NCI-H345 treated with DMSO at 0.1 percent for 48 hours (cell line): ENCODE measurements at regions not wholly inside any gene's neighbourhood (a gene's known extent, or its start where the extent isn't known, plus 50 kb on each side); places are given as distances from the start of the nearest gene placed in this dataset.
A peak's percentile ranks its signal among the peaks of the same experiment; 100 is the strongest.
"Not testable (repeated sequence)": the region's sequence is repeated elsewhere in the genome, so short reads cannot be mapped to it uniquely, and the experiment has no call there.

Source experiments
- DNase-seq: peaks from one replicate; lab custom pipeline; 2025; ENCODE audit not compliant: unreplicated experiment; lab: John Stamatoyannopoulos, UW

DNA sequence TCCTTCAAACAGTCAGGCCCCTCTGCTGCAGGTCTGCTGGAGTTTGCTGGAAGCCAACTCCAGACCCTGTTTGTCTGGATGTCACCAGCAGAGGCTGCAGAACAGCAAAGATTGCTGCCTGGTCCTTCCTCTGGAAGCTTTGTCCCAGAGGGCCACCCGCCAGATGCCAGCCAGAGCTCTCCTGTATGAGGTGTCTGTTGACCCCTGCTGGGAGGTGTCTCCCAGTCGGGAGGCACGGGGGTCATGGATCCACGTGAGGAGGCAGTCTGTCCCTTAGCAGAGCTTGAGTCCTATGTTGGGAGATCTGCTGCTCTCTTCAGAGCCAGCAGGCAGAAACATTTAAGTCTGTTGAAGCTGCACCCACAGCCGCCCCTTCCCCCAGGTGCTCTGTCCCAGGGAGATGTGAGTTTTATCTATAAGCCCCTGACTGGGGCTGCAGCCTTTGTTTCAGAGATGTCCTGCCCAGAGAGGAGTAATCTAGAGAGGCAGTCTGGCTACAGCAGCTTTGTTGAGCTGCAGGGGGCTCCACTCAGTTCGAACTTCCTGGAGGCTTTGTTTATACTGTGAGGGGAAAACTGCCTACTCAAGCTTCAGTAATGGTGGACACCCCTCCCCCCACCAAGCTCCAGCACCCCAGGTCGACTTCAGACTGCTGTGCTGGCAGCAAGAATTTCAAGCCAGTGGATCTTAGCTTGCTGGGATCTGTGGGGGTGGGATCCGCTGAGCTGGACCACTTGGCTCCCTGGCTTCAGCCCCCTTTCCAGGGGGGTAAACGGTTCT lies 72.1 kb downstream of the OGFRL1 start:
- DNase-seq = not testable (repeated sequence)

GRCh38 chr6:71364889-71365542 lies 76.4 kb downstream of the OGFRL1 start:
- DNase-seq = no peak

- no peak for DNase-seq
These were observed 79.1 kb downstream of the OGFRL1 start for GRCh38 chr6:71367756-71368155.

GRCh38 chr6:71368284-71368683 lies 79.7 kb downstream of the OGFRL1 start:
- no peak for DNase-seq

GRCh38 chr6:71371559-71371958 lies 82.9 kb downstream of the OGFRL1 start:
- no peak for DNase-seq

DNA sequence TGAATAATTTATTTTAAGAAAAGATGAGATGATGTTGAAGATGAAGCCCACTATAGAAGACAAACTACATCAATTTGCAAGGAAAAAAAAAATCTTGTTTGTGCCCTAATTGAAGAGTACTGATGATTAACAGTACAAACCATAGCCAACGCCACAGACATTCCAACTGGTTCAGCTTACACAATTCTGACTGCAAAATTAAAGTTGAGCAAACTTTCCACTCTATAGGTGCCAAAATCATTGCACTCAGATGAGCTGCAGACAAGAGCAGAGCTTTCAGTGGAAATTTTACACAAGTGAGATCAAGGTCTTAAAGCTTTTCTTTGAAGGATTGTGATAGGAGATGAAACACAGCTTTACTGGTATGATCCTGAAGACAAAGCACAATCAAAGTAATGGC lies 85.3 kb downstream of the OGFRL1 start:
- no peak for DNase-seq

- DNase-seq = no peak
These were observed 87.1 kb downstream of the OGFRL1 start for GRCh38 chr6:71375676-71376075.

DNA sequence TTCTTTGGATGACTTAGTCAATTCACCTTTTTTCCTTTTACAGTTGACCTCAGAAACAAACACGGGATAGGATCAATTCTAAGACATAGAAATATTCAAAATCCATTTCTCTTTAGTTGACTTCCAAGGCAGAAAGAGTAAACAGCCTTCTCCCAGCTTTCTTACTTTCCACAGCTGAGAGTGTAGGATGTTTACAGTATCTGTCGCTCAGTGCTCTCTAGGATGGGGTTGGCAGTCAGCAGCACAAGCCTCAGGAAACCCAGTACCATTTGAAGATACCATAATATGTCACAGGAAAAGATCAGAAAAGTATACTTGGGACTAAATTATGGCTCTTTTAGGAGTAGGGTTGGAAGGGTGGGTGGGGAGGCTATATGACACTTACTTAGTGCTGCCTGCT lies 88.2 kb downstream of the OGFRL1 start:
- DNase-seq = no peak

DNA sequence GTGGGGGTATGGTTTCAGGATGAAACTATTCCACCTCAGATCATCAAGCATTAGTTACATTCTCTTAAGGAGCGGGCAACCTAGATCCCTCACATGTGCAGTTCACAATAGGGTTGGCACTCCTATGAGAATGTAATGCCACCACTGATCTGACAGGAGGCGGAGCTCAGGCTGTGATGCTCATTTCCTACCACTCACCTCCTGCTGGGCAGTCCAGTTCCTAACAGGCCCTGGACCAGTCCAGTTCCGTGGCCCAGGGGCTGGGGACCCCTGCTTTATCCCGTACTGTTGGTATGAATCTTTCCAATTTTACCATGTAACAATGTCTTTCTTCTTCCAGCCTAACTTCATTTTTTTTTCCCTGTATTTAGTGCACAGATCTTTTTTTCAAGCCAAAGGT lies 94.9 kb downstream of the OGFRL1 start:
- no peak for DNase-seq

GRCh38 chr6:71383901-71384489 lies 95.4 kb downstream of the OGFRL1 start:
- peak; percentile 28 for DNase-seq

DNA sequence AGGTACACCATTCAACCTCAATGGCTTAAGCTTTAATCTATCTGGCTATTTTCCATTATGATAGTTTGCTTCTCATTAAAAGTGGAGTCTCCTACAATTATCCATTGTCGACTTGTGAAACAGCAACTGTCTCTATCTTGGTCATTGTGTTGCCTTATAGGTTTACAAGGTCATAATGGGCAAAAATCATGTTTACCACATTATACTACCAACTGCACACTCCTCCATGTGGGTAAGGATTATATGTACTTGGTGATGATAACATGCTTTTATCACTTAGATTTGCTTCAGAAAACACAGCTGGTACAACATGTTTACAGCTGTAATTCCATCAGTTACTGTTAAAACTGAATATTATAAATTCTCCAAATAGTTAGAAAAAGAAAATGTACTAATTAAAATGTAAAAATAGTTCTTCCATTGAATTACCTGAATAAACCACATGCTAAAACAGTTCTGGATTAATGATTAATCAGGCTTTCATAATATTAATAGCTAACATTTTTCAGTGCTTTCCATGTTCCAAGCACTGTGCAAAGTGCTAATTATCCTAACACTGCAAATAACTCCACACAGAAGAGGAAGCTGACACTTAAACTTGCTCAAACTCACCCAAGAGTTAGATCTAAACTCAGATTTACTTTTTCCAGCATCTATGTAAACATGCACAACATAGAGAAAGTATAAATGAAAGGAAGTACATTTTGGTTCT lies 96.7 kb downstream of the OGFRL1 start:
- no peak for DNase-seq

DNA sequence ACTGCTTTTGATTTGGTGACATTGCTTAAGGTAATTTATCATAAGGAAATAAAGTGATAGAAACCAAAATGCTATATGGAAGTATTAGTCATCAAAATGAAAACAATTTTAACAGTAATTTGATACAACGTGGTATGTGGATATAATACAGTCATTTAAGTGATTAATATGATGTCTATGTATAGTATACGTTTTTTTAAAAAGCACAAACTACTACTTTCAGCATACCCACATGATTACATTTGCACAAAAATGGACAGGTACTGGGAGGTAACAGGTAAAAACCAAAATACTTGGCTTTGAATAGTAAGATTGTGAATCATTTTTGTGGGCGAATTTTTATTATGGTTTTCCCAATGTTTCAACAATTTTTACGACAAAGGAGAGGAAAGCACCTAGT lies 97.6 kb downstream of the OGFRL1 start:
- no peak for DNase-seq

DNA sequence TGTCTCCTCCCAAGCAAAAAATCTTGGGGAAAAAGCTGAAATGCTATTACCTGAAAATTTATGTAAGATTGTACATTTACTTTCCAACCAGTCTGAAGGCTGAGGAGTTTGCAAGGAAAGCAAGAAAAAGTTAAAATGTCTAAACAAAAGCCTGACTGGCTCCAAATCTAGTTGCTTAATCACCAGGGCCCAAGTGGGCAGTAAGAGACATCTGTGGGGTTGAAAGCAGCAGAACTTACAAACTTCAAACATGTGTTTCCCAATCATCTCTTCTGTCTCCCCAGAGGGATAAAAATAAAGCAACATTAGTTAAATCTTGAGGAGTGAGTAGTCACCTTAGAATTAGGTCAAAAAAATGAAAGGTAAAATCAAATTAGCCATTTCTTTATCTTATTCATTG lies 98.6 kb downstream of the OGFRL1 start:
- DNase-seq = no peak

DNA sequence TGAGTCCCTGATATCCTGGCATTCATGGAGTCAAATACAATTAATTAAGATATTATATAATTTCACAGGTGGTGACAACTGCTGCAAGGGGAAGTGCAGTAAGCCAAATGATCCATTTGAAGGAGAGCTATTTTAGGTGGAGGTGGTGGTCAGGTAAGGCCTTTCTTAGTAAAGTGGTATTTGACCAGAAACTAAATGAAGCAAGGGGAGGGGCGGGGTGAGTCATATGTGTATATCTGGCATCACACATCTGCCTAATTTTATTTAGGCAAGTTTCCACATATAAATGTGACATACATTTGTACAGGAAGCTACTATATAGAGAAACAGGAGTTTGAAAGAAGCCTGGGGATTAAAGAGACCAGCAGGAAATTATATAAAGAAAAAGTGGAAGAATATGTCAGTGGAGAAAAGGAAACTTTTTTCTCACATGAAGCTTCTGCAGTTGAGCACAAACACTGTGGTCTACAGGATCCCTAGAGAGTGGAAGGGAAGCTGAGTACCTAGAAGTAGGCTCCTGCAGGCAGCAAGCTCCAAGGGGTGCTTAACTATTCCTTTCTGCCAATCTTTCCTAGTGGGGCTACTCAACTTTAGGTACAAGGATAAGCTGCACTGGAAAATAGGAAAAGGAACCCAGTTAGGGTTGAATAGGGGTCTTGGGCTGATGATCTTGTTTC lies 99.6 kb downstream of the OGFRL1 start:
- DNase-seq = no peak

DNA sequence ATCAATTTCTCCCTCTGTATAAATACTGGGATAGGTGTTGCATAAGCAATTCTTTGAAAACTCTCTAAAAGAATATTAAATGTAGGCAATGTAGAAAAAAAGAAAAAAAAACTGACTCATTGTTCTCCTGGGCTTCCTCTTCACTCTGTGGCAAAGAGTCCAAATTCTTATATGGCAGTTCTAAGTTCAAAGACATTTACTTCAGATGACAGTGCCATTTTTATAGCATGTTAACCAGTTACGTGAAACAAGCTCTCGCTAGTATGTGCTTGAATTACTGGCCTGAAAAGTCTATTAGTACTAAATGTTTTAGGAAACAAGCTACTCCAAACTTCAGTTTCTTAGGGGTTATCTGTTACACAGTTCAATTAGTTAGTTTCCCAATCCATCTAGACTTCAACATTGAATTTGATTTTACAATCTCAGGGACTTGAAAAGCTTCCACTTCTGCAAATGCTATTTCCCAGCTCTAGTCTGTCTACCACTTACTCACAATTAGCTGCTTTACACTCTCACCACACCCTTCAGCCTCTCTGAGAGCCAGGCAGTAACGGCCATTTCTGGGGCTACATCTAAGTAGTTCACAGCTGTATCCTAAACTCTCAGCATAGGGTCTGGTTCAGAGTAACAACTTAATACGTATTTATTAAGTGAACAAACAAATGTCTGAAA lies 100.4 kb downstream of the OGFRL1 start:
- no peak for DNase-seq

GRCh38 chr6:71391126-71391525 lies 102.5 kb downstream of the OGFRL1 start:
- DNase-seq = no peak

GRCh38 chr6:71392276-71392675 lies 103.7 kb downstream of the OGFRL1 start:
- DNase-seq = no peak

DNA sequence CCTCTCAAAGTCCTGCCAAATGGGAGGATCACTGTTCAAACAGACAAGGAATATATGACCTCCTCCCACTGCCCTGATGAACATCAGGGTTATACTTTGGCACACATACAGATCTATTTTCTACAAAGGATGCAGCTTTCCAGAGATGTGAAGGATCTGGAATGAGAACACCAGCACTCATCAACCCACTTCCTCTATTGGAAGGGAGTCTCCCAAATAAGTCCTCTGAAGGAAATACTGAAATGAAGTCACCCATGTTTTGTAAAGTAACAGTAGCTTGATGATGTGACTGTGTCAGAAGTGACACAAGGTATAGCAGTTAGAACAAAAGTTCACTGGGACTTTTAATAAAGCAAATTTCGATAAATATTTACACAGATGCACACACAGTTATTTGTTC lies 104.9 kb downstream of the OGFRL1 start:
- DNase-seq = no peak

DNA sequence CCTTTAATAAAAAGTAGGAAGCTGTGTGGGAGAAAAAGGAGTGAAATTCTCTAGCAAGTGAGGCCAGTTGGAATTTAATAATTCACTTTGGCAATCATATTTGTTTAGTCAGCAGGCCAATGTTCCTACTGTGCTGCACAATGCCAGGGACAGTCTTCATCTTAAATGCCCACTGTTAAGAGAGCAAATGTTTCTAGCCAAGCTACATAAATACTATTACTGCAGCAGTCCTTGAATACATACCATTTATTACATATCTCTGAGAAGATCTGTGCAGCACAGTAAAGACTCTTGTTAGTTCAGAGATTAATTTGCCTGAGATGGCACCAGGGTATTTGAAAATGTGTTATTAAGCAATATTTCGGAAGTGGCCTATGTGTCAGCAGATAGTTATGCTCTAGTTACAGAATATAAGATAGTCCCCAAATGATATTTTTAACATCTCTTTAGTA lies 105.4 kb downstream of the OGFRL1 start:
- no peak for DNase-seq

GRCh38 chr6:71394926-71395325 lies 106.3 kb downstream of the OGFRL1 start:
- no peak for DNase-seq
